ENCODE measurements at regions not wholly inside any gene's neighbourhood (a gene's known extent, or its start where the extent isn't known, plus 50 kb on each side); places are given as distances from the start of the nearest gene placed in this dataset.
A peak's percentile ranks its signal among the peaks of the same experiment; 100 is the strongest.

GRCh38 chr4:80135702-80136058 lies 61.6 kb upstream of the PRDM8 start:
- H3K4me1 ChIP-seq (ENCODE audit: low read depth): peaks cover 40% of the 10 kb centered on the region
- no peaks in the 10 kb centered on the region for H3K27me3 ChIP-seq
- peak overlapping the region; percentile 85 for H3K27ac ChIP-seq
- no peak for DNase-seq (ENCODE audit: low read depth in 1 of 2, low spot score in 1 of 2)
- TF ChIP-seq CTCF (IDR thresholded peaks at IDR 0.05; ENCODE audit: low read depth, low read length): no peak
- no peaks in the 10 kb centered on the region for H3K36me3 ChIP-seq
- no peak overlapping the region for H3K4me3 ChIP-seq
- H3K9me3 ChIP-seq (ENCODE audit: low read depth): no peaks in the 10 kb centered on the region

GRCh38 chr4:80134936-80135701 lies 62.1 kb upstream of the ANTXR2 start:
- no peak overlapping the region for H3K4me3 ChIP-seq
- H3K27me3 ChIP-seq: no peaks in the 10 kb centered on the region

GRCh38 chr4:80133240-80133783 lies 60.3 kb upstream of the ANTXR2 start:
- H3K9me3 ChIP-seq (ENCODE audit: low read depth): no peaks in the 10 kb centered on the region
- H3K4me3 ChIP-seq: no peak overlapping the region
- no peak for DNase-seq (ENCODE audit: low read depth in 1 of 2, low spot score in 1 of 2)
- H3K4me1 ChIP-seq (ENCODE audit: low read depth): peaks cover 35% of the 10 kb centered on the region
- no peaks in the 10 kb centered on the region for H3K36me3 ChIP-seq
- no peaks in the 10 kb centered on the region for H3K27me3 ChIP-seq
- no peak overlapping the region for H3K27ac ChIP-seq
- no peak for TF ChIP-seq CTCF (IDR thresholded peaks at IDR 0.05; ENCODE audit: low read depth, low read length)

More at GRCh38 chr4:80134936-80135701, 62.1 kb upstream of the ANTXR2 start:
- TF ChIP-seq CTCF (IDR thresholded peaks at IDR 0.05; ENCODE audit: low read depth, low read length): no peak
- no peaks in the 10 kb centered on the region for H3K9me3 ChIP-seq (ENCODE audit: low read depth)
- peak; percentile 25 to 60 for DNase-seq (ENCODE audit: low read depth in 1 of 2, low spot score in 1 of 2)
- H3K27ac ChIP-seq: peak overlapping the region; percentile 85
- H3K4me1 ChIP-seq (ENCODE audit: low read depth): peaks cover 35% of the 10 kb centered on the region
- H3K36me3 ChIP-seq: no peaks in the 10 kb centered on the region

DNA sequence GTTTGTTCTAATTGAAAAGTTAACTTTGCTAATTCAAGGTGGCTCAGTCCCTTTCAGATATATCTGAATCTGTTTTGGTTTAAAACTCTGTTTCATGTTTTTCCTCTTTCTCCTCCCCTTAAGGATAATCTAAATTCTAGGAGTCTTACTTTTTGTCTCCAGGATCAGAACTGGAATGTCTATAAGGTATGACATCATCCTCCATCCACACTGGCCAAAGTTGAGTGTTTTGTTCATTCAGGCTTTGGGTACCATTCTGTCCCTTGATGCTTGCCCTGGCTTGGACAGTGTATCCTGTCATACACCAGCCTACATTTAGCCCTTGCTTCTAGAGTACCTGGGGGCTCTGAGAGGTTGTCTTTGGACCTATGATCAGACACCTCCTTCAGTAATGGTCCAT lies 56.8 kb upstream of the ANTXR2 start:
- no peak for TF ChIP-seq CTCF (IDR thresholded peaks at IDR 0.05; ENCODE audit: low read depth, low read length)
- H3K4me1 ChIP-seq (ENCODE audit: low read depth): peaks cover 18% of the 10 kb centered on the region
- no peaks in the 10 kb centered on the region for H3K9me3 ChIP-seq (ENCODE audit: low read depth)
- DNase-seq (ENCODE audit: low read depth in 1 of 2, low spot score in 1 of 2): no peak
- no peak overlapping the region for H3K4me3 ChIP-seq
- no peak overlapping the region for H3K27ac ChIP-seq
- H3K36me3 ChIP-seq: no peaks in the 10 kb centered on the region
- no peaks in the 10 kb centered on the region for H3K27me3 ChIP-seq

DNA sequence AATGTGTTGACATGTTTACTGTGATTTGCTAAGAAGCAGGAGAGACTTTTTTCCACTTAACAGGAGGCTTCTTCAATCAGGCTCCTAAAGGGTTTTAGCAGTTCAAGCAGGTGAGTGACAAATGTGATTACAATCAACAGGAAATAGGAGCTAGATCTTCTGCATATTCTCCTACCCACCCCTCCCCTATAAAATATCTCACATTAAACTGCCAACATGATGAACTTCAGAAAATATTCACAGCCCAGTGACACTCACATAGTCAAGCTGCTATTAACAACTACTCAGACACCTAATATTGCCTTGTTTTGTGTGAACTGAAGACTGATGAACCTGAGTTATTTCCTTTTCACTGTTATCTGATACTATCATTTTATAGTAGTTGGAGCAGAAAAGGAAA lies 55.9 kb upstream of the ANTXR2 start:
- H3K4me1 ChIP-seq (ENCODE audit: low read depth): peaks cover 9% of the 10 kb centered on the region

More for the DNA sequence above, 55.9 kb upstream of the ANTXR2 start:
- no peaks in the 10 kb centered on the region for H3K36me3 ChIP-seq
- no peak overlapping the region for H3K4me3 ChIP-seq
- H3K9me3 ChIP-seq (ENCODE audit: low read depth): no peaks in the 10 kb centered on the region
- no peaks in the 10 kb centered on the region for H3K27me3 ChIP-seq
- H3K27ac ChIP-seq: no peak overlapping the region
- TF ChIP-seq CTCF (IDR thresholded peaks at IDR 0.05; ENCODE audit: low read depth, low read length): no peak
- no peak for DNase-seq (ENCODE audit: low read depth in 1 of 2, low spot score in 1 of 2)

All from cardiac muscle cell (in vitro differentiated cells and primary cell).